ENCODE measurements at regions not wholly inside any gene's neighbourhood (a gene's known extent, or its start where the extent isn't known, plus 50 kb on each side); places are given as distances from the start of the nearest gene placed in this dataset.

DNA sequence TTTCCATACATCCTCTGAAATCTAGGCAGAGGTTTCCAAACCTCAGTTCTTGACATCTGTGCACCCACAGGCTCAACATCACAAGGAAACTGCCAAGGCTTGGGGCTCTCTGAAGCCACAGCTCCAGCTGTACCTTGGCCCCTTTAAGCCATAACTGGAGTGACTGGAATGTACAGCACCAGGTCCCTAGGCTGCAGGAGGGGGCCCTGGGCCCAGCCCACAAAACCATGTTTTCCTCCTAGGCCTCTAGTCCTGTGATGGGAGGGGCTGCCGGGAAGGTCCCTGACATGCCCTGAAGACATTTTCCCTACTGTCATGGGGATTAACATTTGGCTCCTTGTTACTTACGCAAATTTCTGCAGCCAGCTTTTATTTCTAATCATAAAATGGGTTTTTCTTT is 1093.0 kb upstream of the PCDH9 start:
- no peak for TF ChIP-seq EZH2 (IDR thresholded peaks at IDR 0.05; ENCODE audit: low read depth, low read length, severe bottlenecking)
- no peak for TF ChIP-seq NRF1 (IDR thresholded peaks at IDR 0.05; ENCODE audit: low read depth, low read length)
- no peak for TF ChIP-seq POU5F1 (IDR thresholded peaks at IDR 0.05; ENCODE audit: low read depth, low read length)
- TF ChIP-seq, protein P1, sequence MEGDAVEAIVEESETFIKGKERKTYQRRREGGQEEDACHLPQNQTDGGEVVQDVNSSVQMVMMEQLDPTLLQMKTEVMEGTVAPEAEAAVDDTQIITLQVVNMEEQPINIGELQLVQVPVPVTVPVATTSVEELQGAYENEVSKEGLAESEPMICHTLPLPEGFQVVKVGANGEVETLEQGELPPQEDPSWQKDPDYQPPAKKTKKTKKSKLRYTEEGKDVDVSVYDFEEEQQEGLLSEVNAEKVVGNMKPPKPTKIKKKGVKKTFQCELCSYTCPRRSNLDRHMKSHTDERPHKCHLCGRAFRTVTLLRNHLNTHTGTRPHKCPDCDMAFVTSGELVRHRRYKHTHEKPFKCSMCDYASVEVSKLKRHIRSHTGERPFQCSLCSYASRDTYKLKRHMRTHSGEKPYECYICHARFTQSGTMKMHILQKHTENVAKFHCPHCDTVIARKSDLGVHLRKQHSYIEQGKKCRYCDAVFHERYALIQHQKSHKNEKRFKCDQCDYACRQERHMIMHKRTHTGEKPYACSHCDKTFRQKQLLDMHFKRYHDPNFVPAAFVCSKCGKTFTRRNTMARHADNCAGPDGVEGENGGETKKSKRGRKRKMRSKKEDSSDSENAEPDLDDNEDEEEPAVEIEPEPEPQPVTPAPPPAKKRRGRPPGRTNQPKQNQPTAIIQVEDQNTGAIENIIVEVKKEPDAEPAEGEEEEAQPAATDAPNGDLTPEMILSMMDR (IDR thresholded peaks at IDR 0.05; ENCODE audit: control extremely low read depth in 1 of 3, insufficient read depth in 1 of 3, low read depth in 1 of 3, low read length in 3 of 3): no peak
- TF ChIP-seq ZNF274 (IDR thresholded peaks at IDR 0.05; ENCODE audit: borderline replicate concordance, extremely low read depth, low read length): no peak
- no peak for TF ChIP-seq CHD1 (IDR thresholded peaks at IDR 0.05; ENCODE audit: low read depth, low read length)
- no peak for TF ChIP-seq JUND (IDR thresholded peaks at IDR 0.05; ENCODE audit: low read length)
- no peak for TF ChIP-seq POLR2A (IDR thresholded peaks at IDR 0.05; ENCODE audit: control extremely low read depth in 1 of 2, low read depth in 2 of 2, low read length in 2 of 2)
- no peak for TF ChIP-seq EP300 (IDR thresholded peaks at IDR 0.05; ENCODE audit: borderline replicate concordance in 1 of 2, low read depth in 2 of 2, low read length in 2 of 2)
- no peak for TF ChIP-seq ATF2 (IDR thresholded peaks at IDR 0.05; ENCODE audit: low read length)
- TF ChIP-seq RAD21 (IDR thresholded peaks at IDR 0.05 in 1 of 2, conservative IDR thresholded peaks at IDR 0.05 in 1 of 2; ENCODE audit: low read depth in 2 of 2, low read length in 2 of 2): no peak

Data from H1 (cell line).